ENCODE measurements at regions not wholly inside any gene's neighbourhood (a gene's known extent, or its start where the extent isn't known, plus 50 kb on each side); places are given as distances from the start of the nearest gene placed in this dataset.

DNA sequence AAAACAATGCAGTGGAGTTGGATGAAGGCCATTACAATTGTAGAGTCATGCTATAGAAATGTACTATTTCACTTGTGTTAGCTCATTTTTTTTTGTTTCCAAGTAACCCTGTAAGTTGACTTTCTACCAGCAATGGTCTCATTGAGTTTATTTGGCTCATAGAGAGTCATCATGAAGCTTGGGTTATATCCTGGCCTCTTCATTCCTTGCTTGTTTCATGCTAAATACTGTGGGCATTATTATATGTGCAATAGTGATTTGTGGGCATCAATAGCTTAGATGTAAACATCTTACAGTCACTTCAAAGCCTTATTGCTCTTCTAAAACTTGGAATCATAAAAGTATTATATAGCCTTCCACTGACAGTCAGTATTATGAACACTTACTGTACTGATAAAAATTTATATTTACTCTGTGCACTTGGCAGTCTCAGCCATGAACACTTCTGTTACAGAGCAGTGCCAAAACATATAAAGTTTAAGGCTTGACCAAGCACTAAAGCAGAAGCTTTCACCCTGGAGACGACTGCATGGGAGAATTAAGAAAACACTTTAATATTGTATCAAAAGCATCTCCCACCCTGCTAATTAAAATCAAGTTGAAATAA is 751.2 kb downstream of the SATB2 start (continued):
- no peak for TF ChIP-seq CHD2 (IDR thresholded peaks at IDR 0.05; ENCODE audit: low read length, partially characterized antibody)
- no peak for TF ChIP-seq YY1 (IDR thresholded peaks at IDR 0.05; ENCODE audit: low read depth)
- no peak for TF ChIP-seq RAD21 (IDR thresholded peaks at IDR 0.05; ENCODE audit: low read length)
- no peak for TF ChIP-seq ELF1 (IDR thresholded peaks at IDR 0.05)

DNA sequence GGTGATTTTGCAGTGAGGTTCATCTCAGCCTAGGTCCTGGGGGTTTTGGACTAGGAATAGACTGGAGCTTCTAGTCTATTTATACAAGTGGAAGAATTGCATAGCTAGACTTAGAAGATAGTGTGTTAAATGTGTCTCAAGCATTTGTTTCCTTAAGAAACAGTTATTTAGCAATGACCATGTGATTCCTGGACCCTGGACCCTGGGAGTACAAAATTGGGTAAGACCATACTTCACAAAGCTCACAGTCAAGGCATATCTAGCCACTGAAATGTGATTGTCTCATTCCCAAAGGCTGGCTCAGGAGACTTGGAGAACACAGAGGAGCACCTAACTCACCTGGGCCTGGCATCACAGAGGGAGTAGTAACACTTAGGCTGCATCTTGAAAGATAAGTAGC is 754.5 kb downstream of the SATB2 start:
- no peaks in the 10 kb centered on the region for H3K36me3 ChIP-seq (replicated peaks in 1 of 2; ENCODE audit: control insufficient read depth in 1 of 2, insufficient read depth in 2 of 2, low read length in 1 of 2)
- DNase-seq: no peak
- no peak overlapping the region for H3K4me2 ChIP-seq
- H3F3A ChIP-seq (replicated peaks; ENCODE audit: insufficient read depth): no peaks in the 10 kb centered on the region
- ChIA-PET CTCF (no interaction called here), POLR2A (no interaction called here)
- no peak overlapping the region for H3K27ac ChIP-seq (ENCODE audit: low read depth in 2 of 2, low read length in 1 of 2)
- no peaks in the 10 kb centered on the region for H4K20me1 ChIP-seq (ENCODE audit: insufficient read depth)
- no peak overlapping the region for H2AFZ ChIP-seq (ENCODE audit: low read depth)
- no peaks in the 10 kb centered on the region for H3K4me1 ChIP-seq (ENCODE audit: control insufficient read depth in 1 of 2, insufficient read depth in 2 of 2, low read depth in 1 of 2, low read length in 1 of 2)
- TF ChIP-seq MXI1 (IDR thresholded peaks at IDR 0.05; ENCODE audit: low read depth, low read length) (no peak), MEF2A (IDR thresholded peaks at IDR 0.05; ENCODE audit: borderline replicate concordance, low read depth) (no peak), JUND (IDR thresholded peaks at IDR 0.05) (no peak), YY1 (IDR thresholded peaks at IDR 0.05; ENCODE audit: low read depth) (no peak), CHD2 (IDR thresholded peaks at IDR 0.05; ENCODE audit: low read length, partially characterized antibody) (no peak), RCOR1 (IDR thresholded peaks at IDR 0.05; ENCODE audit: low read length) (no peak), TCF12 (IDR thresholded peaks at IDR 0.05) (no peak), GABPA (IDR thresholded peaks at IDR 0.05; ENCODE audit: low read depth) (no peak), FOSL2 (IDR thresholded peaks at IDR 0.05; ENCODE audit: borderline replicate concordance, low read depth) (no peak), SIN3A (IDR thresholded peaks at IDR 0.05; ENCODE audit: borderline replicate concordance, low read depth, low read length) (no peak), EZH2phosphoT487 (IDR thresholded peaks at IDR 0.05; ENCODE audit: borderline replicate concordance, low read depth) (no peak), EP300 (IDR thresholded peaks at IDR 0.05; ENCODE audit: borderline replicate concordance in 1 of 2, low read depth in 1 of 2, low read length in 1 of 2) (no peak), FOXM1 (IDR thresholded peaks at IDR 0.05; ENCODE audit: low read depth) (no peak), NRF1 (IDR thresholded peaks at IDR 0.05; ENCODE audit: low read depth, low read length) (no peak), TEAD4 (IDR thresholded peaks at IDR 0.05; ENCODE audit: borderline replicate concordance, insufficient read depth) (no peak)
- TF ChIP-seq, protein P1, sequence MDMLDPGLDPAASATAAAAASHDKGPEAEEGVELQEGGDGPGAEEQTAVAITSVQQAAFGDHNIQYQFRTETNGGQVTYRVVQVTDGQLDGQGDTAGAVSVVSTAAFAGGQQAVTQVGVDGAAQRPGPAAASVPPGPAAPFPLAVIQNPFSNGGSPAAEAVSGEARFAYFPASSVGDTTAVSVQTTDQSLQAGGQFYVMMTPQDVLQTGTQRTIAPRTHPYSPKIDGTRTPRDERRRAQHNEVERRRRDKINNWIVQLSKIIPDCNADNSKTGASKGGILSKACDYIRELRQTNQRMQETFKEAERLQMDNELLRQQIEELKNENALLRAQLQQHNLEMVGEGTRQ (IDR thresholded peaks at IDR 0.05; ENCODE audit: borderline replicate concordance, low read depth, low read length): no peak
- TF ChIP-seq, protein P2, sequence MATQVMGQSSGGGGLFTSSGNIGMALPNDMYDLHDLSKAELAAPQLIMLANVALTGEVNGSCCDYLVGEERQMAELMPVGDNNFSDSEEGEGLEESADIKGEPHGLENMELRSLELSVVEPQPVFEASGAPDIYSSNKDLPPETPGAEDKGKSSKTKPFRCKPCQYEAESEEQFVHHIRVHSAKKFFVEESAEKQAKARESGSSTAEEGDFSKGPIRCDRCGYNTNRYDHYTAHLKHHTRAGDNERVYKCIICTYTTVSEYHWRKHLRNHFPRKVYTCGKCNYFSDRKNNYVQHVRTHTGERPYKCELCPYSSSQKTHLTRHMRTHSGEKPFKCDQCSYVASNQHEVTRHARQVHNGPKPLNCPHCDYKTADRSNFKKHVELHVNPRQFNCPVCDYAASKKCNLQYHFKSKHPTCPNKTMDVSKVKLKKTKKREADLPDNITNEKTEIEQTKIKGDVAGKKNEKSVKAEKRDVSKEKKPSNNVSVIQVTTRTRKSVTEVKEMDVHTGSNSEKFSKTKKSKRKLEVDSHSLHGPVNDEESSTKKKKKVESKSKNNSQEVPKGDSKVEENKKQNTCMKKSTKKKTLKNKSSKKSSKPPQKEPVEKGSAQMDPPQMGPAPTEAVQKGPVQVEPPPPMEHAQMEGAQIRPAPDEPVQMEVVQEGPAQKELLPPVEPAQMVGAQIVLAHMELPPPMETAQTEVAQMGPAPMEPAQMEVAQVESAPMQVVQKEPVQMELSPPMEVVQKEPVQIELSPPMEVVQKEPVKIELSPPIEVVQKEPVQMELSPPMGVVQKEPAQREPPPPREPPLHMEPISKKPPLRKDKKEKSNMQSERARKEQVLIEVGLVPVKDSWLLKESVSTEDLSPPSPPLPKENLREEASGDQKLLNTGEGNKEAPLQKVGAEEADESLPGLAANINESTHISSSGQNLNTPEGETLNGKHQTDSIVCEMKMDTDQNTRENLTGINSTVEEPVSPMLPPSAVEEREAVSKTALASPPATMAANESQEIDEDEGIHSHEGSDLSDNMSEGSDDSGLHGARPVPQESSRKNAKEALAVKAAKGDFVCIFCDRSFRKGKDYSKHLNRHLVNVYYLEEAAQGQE (IDR thresholded peaks at IDR 0.05; ENCODE audit: low read depth, low read length): no peak
- TF ChIP-seq, protein P3, sequence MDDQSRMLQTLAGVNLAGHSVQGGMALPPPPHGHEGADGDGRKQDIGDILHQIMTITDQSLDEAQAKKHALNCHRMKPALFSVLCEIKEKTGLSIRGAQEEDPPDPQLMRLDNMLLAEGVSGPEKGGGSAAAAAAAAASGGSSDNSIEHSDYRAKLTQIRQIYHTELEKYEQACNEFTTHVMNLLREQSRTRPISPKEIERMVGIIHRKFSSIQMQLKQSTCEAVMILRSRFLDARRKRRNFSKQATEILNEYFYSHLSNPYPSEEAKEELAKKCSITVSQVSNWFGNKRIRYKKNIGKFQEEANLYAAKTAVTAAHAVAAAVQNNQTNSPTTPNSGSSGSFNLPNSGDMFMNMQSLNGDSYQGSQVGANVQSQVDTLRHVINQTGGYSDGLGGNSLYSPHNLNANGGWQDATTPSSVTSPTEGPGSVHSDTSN (IDR thresholded peaks at IDR 0.05): no peak
- TF ChIP-seq, protein P4, sequence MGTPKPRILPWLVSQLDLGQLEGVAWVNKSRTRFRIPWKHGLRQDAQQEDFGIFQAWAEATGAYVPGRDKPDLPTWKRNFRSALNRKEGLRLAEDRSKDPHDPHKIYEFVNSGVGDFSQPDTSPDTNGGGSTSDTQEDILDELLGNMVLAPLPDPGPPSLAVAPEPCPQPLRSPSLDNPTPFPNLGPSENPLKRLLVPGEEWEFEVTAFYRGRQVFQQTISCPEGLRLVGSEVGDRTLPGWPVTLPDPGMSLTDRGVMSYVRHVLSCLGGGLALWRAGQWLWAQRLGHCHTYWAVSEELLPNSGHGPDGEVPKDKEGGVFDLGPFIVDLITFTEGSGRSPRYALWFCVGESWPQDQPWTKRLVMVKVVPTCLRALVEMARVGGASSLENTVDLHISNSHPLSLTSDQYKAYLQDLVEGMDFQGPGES (IDR thresholded peaks at IDR 0.05; ENCODE audit: low read depth, low read length): no peak
- TF ChIP-seq, protein P5, sequence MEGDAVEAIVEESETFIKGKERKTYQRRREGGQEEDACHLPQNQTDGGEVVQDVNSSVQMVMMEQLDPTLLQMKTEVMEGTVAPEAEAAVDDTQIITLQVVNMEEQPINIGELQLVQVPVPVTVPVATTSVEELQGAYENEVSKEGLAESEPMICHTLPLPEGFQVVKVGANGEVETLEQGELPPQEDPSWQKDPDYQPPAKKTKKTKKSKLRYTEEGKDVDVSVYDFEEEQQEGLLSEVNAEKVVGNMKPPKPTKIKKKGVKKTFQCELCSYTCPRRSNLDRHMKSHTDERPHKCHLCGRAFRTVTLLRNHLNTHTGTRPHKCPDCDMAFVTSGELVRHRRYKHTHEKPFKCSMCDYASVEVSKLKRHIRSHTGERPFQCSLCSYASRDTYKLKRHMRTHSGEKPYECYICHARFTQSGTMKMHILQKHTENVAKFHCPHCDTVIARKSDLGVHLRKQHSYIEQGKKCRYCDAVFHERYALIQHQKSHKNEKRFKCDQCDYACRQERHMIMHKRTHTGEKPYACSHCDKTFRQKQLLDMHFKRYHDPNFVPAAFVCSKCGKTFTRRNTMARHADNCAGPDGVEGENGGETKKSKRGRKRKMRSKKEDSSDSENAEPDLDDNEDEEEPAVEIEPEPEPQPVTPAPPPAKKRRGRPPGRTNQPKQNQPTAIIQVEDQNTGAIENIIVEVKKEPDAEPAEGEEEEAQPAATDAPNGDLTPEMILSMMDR (IDR thresholded peaks at IDR 0.05): no peak
- no peak overlapping the region for H3K4me3 ChIP-seq (ENCODE audit: low read depth in 2 of 2, low read length in 1 of 2)
- H3K9me2 ChIP-seq: no peaks in the 10 kb centered on the region
- no peaks in the 10 kb centered on the region for H3K9me3 ChIP-seq
- H3K79me2 ChIP-seq (ENCODE audit: insufficient read depth): no peaks in the 10 kb centered on the region
- no peaks in the 10 kb centered on the region for H3K27me3 ChIP-seq (ENCODE audit: insufficient read depth)
- H3K9ac ChIP-seq: no peak overlapping the region
